Eye (tissue), 1 donor: ENCODE measurements at regions not wholly inside any gene's neighbourhood (a gene's known extent, or its start where the extent isn't known, plus 50 kb on each side); places are given as distances from the start of the nearest gene placed in this dataset.

Experiments used
- DNase-seq: peaks from one replicate; pipeline ENCODE4 v3.0.0-alpha.2; 2015

DNA sequence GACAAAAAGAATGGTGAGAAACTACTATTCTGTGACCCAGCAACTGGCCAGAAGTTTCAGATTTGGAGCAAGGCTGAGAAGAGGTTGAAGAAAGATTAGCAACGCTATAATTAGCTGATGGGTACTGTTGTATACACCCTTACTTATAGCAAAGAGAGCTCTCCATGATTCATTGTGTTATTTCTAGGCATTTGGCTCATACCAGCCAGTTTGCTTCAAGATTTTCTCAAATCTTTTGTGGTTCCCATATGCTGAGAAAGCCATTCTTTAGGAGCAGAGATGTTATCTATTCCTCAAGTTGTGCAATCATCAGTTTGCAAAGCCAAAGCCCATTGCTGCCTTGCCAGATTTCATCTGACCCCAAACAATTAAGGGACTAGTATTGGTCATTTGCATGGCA, 179.4 kb downstream of the ETS1 start:
- no peak for DNase-seq

DNA sequence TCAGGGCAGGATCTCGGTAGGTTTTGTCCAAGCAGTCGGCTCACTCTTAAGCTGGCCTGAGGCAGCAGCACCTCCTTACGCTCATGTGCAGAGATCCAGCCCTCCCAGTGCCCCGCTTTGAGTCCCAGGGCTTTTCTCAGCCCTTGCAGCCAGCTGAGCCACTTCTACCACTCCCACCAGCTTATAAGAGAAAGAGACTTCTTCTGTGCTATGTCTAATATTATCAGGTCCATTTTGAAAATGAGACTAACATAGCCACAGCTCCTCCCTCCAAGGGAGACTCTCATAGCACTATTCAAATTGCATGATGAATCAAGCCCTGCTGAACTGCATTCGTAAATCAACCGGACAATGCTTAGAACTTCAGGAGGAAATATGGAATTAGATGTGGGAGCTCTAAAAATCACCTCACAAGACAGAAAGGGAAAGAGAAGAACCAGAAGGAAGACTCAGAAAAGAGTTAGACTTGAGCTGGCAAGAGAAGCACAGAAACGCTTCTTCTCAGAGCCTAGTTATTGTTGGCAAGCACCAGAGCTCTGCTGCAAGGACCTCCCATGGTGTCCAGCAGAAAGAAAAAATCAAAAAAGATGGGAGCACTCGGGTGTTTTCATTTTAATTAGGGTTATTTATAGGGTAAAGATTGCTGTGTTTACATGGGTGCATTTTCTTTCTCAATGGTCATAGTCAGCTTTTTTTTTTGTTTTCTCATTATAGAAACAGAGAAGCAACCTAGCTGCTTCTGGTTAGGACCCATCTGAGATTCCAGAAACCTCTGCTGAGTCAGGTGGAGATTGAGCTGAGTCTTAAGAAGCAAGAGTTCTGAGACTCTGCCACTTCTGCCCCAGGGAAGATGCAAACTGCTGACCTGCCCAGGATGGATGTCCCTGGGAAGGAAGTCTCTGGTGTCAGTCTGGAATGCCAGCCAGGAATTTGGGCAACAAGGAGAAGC, 181.4 kb downstream of the ETS1 start:
- no peak for DNase-seq

DNA sequence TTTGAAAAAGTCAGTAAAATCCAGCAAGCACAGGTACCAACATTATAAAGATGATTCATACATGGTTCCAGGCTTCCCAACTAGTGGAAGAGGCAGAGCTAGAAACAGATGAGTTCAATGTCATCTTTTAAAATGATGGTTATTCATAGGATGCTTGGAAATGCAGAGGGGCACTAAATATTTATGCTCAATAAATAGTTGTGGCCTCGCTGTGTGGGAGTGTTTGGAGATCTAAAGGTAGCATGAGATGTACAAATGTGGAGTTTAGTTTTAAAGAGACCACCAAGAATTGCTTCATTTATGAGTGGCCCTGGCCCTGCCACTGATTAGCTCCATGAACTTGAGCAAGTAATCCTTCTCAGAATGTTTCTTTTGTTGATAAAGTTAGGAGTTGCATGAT, 182.2 kb downstream of the ETS1 start:
- DNase-seq = no peak

DNA sequence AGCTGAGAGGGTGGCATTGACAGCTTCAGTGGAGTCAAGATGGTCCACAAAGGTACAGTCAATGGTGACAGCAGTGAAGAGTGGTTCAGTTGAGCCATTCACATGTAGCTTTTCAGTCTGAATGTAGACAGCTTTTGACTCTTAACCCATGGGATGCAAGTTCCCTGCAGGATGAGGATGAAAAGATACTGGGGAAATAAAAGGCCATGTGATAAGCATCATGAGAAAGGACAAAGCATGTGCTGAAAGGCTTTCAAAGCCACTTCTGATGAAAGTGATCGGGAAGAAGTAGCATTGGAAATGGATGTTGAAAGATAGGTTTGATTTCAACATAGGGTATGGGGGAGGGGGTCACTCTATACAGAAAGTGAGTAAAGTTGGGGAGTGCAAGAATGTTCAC, 182.9 kb downstream of the ETS1 start:
- DNase-seq = no peak

DNA sequence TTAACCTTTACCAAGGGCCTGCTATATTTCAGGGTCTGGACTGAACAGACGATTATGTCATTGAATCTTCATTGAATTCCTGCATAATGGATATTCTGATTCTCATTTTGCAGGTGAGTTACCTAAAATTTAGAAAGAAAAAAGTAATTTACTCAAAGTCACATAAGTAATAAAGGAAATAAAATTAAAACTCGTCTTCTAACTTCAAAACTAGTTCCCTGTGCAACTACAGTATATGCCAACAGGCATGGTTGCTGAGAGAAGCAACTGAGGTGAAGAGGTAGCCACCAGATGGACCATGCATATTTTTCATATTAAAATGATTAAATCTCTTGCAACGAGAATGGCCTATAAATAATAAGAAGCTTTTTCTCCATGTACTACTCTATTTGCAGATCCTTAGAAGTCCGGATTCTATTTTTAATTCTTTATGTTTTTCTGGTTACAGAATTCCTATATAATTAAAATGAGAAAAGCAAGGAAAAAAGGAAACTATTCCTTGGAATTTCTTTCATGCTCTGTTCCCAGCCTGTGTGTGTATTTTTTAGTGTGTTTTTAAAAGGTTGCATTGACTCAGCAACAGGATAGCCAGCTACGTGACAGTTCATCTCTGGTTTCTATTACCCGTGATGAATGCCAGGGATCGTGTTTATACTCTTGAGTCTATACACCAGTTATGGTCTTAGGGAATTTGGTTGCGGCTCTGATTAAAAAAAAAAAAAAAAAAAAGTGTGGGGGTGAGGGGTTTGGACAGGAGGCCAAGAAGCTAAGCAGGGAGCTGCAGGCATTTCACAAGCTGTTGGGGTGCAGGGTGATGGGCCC, 186.8 kb downstream of the ETS1 start:
- DNase-seq = peak; percentile 47

DNA sequence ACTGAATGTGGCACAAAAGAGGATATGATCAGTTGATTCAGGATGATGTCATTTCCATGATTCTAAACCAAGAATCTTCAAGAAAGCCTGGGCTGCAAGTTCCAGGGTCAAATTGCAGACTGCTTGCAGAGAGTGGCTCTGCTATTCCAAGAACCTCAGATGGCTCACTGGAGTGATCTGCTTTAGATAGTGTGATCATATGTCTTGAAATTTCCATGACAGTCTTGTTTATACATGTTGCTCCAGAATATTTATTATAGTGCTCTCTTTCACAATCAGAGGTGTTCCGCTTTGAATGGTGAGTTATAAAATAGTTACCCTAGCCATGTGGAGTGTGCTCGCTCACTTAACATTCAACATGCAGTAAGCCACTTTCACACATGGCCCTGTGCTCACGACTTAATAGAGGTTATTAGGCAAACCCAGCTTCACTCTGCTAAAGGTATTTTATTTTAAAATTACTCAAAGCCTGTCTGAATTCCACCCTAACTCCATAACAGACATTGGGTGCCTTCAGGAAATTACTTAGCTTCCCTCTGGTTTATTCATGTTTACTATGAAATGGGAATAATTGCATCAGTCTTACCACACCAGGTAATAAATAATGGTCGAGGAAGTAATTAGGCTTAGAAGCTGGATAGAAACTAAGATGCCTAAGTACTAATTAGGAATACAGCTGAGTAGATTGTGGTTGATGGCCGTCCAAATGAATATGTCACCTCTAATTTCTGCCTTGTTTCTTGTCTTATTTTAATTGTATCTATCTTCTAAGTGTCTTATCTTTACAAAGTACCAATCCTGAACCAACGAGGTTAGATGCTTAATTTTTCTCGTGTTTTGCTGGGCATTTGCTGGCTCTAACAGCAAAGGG, 187.9 kb downstream of the ETS1 start:
- no peak for DNase-seq

DNA sequence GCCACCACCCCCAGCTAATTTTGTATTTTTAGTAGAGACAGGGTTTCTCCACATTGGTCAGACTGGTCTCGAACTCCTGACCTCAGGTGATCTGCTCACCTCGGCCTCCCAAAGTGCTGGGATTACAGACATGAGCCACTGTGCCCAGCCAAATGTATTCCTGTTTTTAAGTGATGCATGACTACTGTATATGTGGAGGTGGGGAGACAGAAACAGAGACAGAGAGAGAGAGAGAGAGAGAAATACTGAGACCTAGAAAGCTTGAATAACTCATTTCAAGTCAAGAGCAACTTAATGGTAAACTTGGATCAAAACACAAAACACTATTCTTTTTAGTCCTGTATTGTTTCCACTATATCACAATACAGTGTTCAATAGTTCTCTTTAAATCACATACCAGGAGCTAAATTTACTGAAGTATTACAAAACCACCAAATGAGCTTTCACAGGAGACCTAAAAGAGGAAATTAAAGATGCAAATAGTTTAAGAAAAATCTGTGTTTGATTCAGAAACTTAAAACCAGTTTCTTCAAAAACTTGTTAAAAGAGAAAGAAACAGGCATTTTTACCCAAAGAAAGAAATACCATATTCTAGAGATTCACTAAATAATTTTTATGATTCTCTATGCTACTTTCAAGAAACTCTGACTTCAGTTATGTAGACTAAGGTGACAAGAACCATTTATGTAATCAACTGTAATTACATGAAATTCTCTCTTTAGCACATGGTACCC, 188.7 kb downstream of the ETS1 start:
- no peak for DNase-seq

DNA sequence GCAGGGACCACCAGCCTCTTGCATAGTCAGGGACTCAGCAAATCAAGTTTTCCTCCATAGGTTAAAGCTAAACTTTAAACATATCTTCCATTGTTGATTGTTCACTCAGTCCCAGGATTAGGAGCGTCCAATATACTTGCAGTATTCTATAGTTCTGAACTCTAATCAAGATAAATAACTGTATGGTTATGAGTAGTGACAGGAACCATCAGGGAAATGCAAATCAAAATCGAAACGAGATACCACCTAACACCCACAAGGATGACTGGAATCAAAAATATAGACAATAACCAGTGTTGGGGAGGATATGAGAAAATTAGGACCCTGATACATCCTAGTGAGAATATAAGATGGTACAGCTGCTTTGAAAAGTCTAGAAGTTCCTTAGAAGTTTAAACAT, 190.0 kb downstream of the ETS1 start:
- DNase-seq = no peak

DNA sequence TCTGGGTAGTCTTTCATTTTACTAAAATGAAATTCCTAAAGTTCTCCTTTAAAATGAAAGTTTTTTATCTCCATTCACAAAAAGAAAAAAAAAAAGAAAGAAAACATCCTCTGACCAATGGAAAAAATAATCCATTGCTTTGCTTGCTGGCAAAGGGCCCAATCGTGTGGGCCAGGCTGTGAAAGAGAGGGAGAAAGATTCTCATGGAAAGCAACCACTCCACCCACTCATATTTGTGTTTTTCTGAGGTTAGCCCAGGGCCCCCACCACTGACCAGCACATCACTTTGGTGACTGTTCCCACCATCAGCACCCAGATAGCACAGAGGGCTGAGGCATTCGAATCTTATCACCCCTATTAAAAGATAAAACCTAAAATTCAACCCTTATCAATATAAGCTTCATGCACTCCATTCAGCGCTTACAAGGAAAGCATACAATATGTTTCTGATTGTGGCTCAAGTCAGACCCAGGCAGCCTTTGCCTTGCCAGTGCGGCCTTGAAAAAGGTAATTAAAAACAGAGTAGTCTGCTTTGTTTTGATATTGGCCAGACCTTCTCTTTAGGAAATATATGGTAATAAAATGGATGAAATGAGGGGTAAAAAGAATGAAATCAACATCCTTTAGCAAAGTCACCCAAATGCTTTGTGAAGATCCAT, 192.8 kb downstream of the ETS1 start:
- peak; percentile 37 for DNase-seq

DNA sequence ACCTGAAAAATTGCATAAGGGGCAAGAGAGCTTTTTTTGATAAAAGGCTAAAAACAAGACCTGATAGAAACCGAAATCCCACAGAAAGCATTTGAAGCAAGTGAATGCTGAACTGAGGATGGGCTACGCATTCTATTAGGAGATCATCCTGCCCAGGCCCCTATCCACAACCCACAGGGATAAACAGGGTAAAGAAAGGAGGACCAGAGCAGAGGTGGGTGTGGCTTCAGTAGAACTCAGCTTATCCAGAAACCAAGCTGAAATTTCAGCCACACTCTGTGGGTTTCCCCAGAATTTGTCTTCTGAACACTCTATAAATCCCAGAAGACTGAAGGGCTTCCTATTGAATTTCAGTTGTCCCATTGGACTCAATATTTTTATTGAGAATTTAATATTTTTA, 195.1 kb downstream of the ETS1 start:
- DNase-seq = no peak

DNA sequence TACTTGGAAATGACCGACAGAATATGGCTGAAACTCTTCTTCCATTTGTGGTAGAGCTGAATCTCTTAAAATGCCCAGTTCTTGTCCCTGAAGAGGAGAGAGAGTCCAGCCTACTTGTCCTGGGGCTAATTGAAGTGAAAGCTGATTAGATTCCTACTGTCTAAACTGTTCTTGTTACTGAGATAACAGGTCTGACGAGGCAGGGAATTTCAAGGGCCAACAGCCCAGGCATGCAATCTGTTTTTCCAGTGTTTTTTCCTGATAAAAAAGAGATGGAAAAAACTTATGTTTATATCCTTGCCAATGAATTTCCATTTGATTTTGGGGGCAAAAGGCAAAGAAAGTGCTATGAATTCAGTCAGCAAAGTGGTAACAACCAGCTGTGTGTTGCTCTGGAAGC, 195.5 kb downstream of the ETS1 start:
- no peak for DNase-seq

DNA sequence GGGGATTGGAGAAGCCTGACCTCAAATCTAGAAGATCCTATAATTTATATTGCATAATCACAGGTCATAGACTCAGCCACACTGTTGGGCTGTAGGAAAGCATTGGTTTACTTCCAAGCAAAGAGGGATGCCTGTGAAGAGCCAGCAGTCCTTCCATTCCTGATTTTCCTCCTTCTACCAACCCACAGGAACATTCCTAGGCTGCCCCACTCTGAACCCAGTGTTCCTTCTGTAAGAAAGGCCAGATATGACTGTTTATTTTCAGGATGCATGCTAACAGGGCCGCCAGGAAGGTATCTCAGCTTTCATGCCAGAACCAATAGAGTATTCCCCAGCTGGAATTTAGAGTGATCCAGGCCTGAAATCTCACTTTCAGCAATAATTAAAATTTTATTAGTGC, 197.1 kb downstream of the ETS1 start:
- DNase-seq = no peak

DNA sequence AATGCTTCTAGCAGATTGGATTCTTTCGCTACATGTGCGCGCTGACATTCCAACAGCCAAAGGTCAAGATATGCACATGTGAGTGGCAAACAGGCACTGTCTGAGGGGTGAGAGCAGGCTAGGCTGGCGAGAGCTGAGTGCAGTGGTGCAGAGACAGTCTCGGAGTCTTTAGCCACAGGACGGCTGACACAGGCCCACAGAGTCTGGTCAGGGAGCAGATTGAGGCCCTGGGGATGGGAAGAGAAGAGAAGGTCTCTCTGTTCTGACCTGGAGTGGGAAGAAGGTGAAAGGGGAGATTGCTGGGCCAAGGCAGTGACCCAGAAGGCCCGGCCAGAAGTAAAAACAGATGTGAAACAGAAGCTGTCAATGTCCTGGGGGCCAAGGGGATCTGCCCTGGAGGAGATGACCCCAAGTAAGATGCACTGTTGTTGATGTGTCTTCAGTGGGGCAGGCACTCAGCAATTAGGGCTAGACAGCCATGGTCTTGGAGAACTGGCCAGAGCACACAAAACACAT, 197.8 kb downstream of the ETS1 start:
- DNase-seq = peak; percentile 46

DNA sequence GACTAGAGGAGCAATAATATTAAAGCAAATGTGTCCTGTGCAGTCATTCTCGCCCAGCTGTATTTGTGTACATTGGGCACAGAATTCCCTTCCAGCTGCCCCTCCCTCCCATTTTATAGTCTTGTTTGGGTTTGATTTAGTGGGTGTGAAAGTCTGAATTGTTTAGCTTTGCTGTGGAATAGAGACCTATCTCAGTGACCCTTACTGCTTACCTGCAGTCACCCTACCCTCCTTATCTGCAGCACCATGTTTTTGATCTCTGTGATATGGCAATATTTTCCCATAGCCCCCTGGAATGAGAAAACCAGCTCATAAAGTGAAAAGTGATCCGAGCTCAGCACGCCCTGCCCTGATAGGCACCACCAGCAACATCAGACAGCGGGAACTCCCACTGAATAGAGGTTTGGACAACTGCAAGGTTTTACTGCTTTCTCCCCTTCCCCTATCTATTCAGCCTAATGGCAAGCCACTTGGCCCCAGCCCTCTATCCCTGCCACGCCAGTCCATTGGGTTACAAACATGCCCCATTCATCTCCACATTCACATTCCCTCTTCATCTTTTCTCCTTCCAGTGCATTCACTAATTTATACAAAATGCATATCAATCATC, 199.0 kb downstream of the ETS1 start:
- no peak for DNase-seq

DNA sequence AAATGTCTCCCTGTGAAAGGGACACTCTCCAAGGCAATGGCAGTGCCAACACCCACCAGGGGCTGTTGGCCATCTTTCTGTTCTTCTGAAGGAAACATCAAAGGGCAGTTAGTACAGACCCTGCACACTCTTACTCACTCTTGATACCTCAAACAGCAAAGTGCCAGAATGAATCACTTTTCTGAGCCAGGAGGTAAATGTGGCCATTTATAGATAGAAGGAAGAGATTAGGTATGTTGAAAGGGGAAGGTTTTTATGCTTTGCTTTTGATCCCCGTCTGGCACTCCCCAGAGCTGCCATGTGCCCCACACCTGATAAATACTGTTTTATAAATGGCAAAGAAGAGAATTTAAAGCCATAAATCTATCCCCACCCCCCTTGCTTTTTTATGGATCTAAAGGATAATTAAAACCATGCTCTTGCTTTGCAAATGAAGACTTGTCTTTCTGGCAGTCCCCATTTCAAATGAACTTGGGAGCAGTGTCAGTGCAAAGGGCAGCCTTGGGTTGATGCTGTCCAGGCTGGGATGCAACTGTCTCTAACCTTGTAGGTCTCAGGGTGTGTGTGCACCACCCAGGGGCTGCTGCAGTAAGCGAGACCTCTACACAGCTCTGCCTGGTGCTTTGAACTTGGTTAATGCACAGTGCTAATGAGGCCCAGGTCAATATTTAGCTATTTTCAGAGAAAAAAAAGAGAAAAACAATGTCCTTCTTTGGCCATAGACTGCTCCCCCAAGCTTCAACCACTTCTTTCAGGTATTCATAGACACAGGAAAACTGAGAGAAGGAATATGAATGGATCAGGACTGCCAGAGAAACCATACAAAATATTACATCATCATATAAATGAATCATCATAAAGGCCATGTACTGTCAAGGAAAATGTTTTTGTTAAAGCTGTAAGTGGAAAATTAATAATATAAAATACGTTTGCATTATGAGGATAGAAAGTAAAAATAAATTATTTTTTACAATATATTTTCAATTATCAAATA, 207.5 kb downstream of the ETS1 start:
- DNase-seq = no peak

DNA sequence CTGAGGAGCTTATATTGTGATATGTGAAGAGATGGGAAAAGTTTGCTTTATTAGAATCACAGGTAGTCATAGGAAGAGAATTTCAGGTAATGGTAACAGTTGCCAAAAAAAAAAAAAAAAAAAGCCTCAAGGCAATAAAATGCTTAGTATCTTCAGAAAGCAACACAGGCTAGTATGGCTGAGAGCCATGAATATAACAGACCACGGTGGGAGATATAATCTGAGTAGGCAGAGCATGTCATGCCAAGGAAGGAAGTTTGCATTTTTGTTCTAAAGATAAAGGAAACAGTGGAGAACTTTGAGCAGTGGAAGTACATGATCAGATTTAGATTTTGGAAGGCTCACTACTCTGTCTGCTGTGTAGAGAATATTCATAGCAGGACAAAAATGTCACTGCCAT, 211.4 kb downstream of the ETS1 start:
- DNase-seq = no peak

DNA sequence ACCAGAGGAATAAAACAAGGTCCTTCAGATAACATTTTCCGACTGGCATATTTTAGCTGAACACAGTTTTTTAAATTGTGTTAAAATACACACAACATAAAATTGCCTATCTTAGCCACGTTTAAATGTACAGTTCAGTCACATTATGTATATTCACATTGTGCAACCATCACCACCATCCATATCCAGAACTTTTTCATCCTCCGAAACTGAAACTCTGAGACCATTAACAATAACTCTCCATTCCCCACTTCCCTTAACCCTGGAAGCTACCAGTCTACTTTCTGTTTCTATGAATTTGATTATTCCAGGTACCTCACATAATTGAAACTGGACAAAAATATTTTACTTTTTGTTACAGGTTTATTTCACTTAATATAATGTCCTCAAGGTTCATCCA, 213.3 kb downstream of the ETS1 start:
- no peak for DNase-seq

DNA sequence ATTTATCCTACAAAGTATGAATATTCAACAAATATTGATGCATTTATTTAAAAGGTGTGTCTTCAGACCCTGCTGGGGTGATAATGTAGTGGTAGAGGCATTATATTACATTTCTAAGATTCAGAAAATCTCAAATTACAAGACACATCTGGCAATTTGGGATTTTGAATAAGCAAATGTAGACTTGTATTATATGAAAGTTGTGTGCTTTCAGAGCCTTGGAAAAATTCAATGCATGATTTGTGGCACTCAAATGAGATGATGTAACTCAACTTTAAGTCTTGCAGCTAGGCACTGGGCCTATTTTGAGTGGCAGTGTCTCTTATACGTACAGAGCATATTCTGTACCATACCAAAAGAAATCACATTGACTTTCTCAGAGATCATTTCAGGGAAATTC, 214.4 kb downstream of the ETS1 start:
- DNase-seq = no peak

DNA sequence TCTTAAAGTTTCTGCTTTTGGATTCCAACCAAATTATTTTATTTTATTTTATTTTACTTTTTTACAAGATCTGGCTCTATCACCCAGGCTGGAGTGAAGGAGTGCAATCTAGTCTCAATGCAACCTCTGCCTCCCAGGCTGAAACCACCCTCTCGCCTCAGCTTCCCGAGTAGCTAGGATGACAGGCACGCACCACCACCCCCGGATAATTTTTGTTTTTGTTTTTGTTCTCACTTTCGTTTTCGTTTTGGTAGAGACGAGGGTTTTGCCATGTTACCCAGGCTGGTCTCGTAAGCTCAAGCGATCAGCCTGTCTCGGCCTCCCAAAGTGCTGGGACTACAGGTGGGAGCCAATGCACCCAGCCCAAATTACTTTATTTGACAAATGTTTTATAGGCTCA, 219.8 kb downstream of the ETS1 start:
- no peak for DNase-seq

DNA sequence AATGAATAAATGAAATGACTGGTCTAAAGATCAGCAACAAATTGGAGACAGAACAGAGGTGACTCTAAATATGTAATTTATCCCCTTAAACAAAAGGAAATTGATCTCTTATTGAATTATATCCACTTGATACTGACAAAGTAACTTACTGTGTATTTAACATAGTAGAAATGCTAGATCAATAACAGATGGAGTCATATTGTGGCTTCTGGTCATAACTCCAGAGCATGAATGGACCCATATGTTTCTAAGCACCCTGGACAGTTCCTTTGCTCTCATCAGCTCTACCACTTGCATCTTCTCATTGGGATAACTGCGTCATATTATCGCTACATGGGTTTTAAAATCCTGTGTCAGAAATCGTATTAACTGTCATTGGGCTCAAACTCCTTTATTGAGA, 222.3 kb downstream of the ETS1 start:
- DNase-seq = peak; percentile 83
